ENCODE measurements at regions not wholly inside any gene's neighbourhood (a gene's known extent, or its start where the extent isn't known, plus 50 kb on each side); places are given as distances from the start of the nearest gene placed in this dataset.

- peak; percentile 99 for FAIRE-seq
- DNase-seq (ENCODE audit: insufficient read length, low spot score) = peak; percentile 98
These were observed 235.8 kb downstream of the NFATC2 start for GRCh38 chr20:51306521-51307358.

- FAIRE-seq = no peak
- no peak for DNase-seq (ENCODE audit: insufficient read length, low spot score)
These were observed 236.4 kb downstream of the NFATC2 start for GRCh38 chr20:51306081-51306480.

- FAIRE-seq = no peak
- DNase-seq (ENCODE audit: insufficient read length, low spot score) = no peak
These were observed 237.0 kb downstream of the NFATC2 start for GRCh38 chr20:51305316-51306052.

DNA sequence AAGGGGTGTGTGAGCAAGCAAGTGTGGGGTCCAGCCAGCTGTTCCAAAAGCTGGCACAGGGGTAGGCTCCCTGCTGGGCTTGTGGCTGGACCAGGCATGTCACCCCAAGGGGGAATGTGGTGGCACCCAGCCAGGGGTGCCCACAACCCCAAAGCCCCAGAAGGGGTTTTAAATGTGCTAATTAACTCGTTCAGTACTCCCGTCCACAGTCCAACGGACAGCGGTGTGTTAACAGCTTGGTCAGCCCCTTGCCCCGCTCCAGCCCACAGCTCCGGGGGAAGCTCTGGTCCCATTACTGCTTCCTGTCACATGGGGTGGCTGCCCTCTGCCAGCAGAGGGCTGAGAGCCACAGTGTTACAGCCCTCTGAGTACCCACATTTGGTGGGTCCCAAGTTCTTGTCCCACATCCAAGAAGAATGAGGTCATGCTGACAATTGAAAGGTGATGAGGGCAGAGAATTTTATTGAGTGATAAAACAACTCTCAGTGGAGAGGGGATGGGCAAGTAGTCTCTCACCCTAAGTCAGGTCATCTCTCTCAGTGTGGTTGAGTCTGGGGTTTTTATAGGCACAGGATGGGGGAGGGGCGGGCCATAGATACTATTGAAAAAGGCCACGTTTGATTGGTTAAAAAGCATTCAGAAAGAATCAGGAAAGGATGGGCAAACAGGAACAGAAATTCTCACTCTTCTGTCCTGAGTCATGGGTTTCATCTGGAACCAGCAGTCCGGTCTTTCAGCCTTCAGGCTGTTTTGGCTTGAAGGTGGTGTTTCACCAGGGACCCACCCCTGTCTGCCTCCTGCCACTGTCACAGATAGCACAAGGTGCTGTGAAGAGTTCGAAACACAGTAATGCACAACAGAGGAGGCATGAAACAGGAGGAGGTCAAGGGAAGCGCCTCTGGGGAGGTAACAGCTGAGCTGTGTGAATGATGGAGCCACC, 238.5 kb downstream of the NFATC2 start:
- DNase-seq (ENCODE audit: insufficient read length, low spot score) (no peak), FAIRE-seq (no peak)

DNA sequence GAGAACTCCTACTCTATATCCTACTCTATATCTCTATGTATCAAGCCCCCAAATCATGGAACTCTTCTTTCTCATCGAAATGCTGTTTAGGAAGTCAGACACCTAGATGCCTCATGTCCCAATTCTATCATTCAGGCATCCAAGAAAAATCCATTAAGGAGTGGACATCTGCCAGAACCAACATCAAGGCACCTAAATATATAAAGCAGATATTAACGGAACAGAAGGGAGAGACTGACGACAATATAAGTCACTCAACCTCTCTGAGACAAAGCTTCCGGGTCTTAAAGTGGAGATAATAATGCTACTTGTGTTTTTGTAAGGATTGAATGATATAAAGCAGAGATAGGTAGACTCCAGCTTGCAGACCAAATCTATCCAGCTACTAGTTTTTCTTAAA, 241.5 kb downstream of the NFATC2 start:
- DNase-seq (ENCODE audit: insufficient read length, low spot score) (no peak), FAIRE-seq (no peak)

- no peak for DNase-seq (ENCODE audit: insufficient read length, low spot score)
- peak; percentile 4 for FAIRE-seq
These were observed 242.4 kb downstream of the NFATC2 start for GRCh38 chr20:51300104-51300503.

GRCh38 chr20:51299413-51299812, 243.1 kb downstream of the NFATC2 start:
- no peak for DNase-seq (ENCODE audit: insufficient read length, low spot score)
- FAIRE-seq = no peak

- DNase-seq (ENCODE audit: insufficient read length, low spot score) = no peak
- no peak for FAIRE-seq
These were observed 244.3 kb downstream of the NFATC2 start for GRCh38 chr20:51298141-51298749.

DNA sequence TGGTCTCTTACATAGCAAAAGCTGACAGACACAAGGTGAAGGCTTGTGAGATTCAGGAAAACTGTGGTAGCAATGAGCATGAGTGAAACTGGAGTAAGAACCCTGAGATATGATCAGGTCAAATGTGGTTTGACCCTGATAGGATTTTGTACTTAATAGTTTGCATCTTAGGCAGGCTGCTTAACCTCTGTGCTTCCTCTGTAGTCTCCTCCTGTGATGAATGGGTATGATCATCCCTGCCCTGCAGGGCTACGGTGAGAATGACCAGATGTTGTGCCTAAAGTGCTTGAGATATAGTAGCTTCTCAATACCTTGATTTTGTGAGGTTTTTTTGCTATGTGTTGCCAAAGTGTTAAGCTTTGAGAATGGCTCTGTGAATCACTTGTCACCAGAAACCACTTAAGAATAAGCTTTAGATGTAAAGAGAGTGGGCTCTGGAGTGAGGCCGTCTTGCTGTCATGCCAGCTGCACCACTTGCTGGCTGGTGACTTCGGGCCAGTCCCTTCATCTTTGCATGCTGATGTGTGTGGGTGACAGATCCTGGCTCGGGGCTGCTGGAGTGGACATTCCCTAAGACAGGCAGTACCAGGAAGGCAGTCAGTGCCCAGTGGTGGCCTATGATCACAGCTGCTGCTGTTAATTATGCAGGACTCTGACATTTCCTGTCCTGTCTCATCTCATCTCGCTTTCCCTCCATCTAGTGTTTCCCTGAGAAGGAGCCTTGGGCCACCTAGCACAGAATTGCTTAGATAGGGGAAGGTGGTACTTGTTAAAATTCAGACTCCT, 254.7 kb downstream of the NFATC2 start:
- DNase-seq (ENCODE audit: insufficient read length, low spot score) = no peak
- peak; percentile 96 for FAIRE-seq

DNA sequence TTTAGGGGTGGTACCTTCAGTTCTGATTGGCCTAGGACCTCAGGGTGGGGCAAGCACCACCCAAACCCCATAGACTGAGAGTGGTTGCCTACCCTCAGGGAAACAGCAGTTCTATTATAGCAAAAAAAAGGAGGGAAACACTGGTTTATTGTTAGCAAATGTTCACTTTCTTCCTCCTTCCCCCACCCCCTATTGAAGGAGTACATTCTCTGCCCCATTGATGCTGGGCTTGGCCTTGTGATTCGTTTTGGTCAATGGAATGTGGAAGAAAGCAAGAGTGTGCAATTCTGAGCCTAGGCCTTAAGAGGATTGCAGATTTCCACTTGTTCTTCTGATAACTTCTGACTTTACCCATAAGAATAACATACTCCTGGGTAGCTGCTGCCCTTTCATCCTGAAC, 255.8 kb downstream of the NFATC2 start:
- DNase-seq (ENCODE audit: insufficient read length, low spot score) = no peak
- peak; percentile 74 for FAIRE-seq

DNA sequence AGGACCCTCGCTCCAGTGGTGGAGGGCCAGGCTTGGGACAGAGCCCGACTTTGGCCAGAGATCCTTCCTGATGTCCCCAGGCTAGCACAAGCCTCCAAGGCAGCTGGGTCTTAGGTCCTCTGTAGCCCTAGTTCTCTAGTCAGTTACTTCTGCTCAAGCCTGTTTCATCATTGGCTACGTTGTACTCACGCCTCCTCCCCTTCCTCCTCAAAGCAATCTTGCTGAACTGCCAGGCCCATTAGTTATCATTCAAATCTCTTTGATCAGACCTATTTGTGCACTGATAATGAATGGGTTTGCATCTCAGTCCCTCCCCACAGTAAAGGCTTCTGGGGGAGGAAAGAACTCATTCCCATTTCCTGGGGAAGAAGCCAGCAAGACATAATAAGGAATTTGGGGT, 256.8 kb downstream of the NFATC2 start:
- DNase-seq (ENCODE audit: insufficient read length, low spot score) (no peak), FAIRE-seq (peak; percentile 95)

GRCh38 chr20:51284871-51285270, 257.6 kb downstream of the NFATC2 start:
- no peak for DNase-seq (ENCODE audit: insufficient read length, low spot score)
- peak; percentile 79 for FAIRE-seq

DNA sequence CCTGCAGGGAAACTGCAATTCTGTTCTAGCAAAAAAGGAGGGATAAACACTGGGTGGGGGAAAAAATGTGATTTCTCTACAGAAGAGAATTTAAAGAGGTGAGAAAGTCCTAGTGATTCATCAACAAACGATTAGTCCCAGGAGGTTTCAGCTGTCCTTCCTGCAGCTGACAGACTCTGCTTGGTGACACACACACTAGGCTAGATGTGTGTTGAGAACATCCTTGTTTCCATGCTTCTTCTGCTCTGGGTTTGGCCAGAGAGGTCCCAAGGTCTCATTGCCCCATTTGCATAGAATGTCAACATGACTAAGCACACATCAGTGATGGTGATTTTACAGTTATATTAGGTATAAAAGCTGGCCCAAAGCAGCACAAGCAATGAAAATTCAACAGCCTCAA, 258.3 kb downstream of the NFATC2 start:
- FAIRE-seq = peak; percentile 78

GRCh38 chr20:51281521-51281920, 258.6 kb upstream of the KCNG1 start:
- FAIRE-seq = peak; percentile 23

More for the DNA sequence above, 258.3 kb downstream of the NFATC2 start:
- DNase-seq (ENCODE audit: insufficient read length, low spot score) = no peak

GRCh38 chr20:51280047-51280446, 257.1 kb upstream of the KCNG1 start:
- DNase-seq (ENCODE audit: insufficient read length, low spot score) (no peak), FAIRE-seq (no peak)

More at GRCh38 chr20:51281521-51281920, 258.6 kb upstream of the KCNG1 start:
- no peak for DNase-seq (ENCODE audit: insufficient read length, low spot score)

DNA sequence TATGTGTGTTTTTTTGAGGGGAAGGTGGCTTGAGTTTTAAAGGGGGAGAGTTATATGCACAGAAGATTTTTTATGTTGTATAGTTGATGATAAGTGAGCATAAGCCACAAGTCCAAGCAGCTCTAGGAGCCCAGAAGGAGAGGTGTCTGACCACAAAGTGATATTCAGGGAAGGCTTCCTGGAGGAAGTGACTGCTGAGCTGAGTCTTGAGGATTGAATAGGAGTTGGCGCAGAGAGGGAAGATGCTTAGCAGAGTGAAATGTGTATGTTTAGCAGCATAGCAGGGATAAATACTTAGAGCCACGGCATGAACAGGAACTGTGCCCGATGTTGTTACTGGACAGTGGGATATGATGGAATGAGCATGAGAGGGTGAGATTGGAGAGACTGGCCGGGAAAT, 255.1 kb upstream of the KCNG1 start:
- FAIRE-seq = peak; percentile 64
- no peak for DNase-seq (ENCODE audit: insufficient read length, low spot score)

- no peak for DNase-seq (ENCODE audit: insufficient read length, low spot score)
- peak; percentile 16 for FAIRE-seq
These were observed 253.4 kb upstream of the KCNG1 start for GRCh38 chr20:51276296-51276695.

- DNase-seq (ENCODE audit: insufficient read length, low spot score) (no peak), FAIRE-seq (peak; percentile 67)
These were observed 252.9 kb upstream of the KCNG1 start for GRCh38 chr20:51275826-51276225.

DNA sequence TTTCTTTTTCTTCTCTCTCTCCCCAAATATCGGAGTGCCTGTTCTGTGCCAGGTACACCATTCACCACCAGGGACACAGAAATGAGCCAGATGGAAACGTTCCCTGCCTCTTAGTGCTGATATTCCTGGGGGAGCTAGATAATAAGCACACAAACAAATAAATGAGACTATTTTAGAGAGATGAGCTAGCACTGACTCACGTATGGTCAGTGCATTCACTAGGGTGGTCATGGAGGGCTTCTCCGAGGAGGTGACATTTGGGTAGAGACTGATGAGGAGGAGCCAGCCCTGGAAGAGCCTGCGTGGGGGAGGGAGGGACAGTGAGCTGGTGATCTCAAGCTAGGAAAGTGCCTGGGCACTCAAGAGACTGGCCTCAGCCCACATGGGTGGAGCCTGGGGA, 252.3 kb upstream of the KCNG1 start:
- no peak for DNase-seq (ENCODE audit: insufficient read length, low spot score)
- peak; percentile 89 for FAIRE-seq

DNA sequence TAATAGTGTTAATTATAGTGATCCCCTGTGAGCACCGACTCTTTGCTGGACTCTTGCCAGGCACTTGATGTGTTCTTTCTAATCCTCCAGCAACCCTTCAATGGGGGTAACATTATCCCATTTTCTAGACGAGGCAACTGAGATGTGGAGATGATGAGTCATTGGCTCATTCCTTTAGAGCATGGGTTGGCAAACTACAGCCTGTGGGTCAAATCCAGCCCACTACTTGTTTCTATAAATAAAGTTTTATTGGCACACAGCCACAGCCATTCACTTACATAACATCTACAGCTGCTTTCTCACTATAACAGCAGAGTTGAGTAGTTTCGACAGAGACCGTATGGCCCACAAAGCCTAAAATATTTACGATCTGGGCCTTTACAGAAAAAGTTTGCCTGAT, 249.5 kb upstream of the KCNG1 start:
- FAIRE-seq (no peak), DNase-seq (ENCODE audit: insufficient read length, low spot score) (no peak)

Measured in HTR-8/SVneo (cell line).